ENCODE measurements at regions not wholly inside any gene's neighbourhood (a gene's known extent, or its start where the extent isn't known, plus 50 kb on each side); places are given as distances from the start of the nearest gene placed in this dataset.
"Not testable (repeated sequence)": the region's sequence is repeated elsewhere in the genome, so short reads cannot be mapped to it uniquely, and the experiment has no call there.

- DNase-seq (ENCODE audit: low read depth): not testable (repeated sequence)
These were observed 85.4 kb upstream of the TMEM170B start for GRCh38 chr6:11452106-11452505.

GRCh38 chr6:11450037-11450436 lies 87.5 kb upstream of the TMEM170B start:
- no peak for DNase-seq (ENCODE audit: low read depth)

GRCh38 chr6:11449408-11449807 lies 88.1 kb upstream of the TMEM170B start:
- DNase-seq (ENCODE audit: low read depth): no peak

GRCh38 chr6:11448038-11448437 lies 89.5 kb upstream of the TMEM170B start:
- no peak for DNase-seq (ENCODE audit: low read depth)

GRCh38 chr6:11447265-11447664 lies 90.3 kb upstream of the TMEM170B start:
- no peak for DNase-seq (ENCODE audit: low read depth)

GRCh38 chr6:11445146-11445545 lies 92.4 kb upstream of the TMEM170B start:
- DNase-seq (ENCODE audit: low read depth): no peak

- not testable (repeated sequence) for DNase-seq (ENCODE audit: low read depth)
These were observed 94.4 kb upstream of the TMEM170B start for GRCh38 chr6:11443125-11443524.

GRCh38 chr6:11442495-11442894 lies 95.1 kb upstream of the TMEM170B start:
- no peak for DNase-seq (ENCODE audit: low read depth)

- DNase-seq (ENCODE audit: low read depth): no peak
These were observed 97.7 kb upstream of the TMEM170B start for GRCh38 chr6:11439876-11440275.

- no peak for DNase-seq (ENCODE audit: low read depth)
These were observed 98.5 kb upstream of the TMEM170B start for GRCh38 chr6:11439017-11439420.

GRCh38 chr6:11437824-11438459 lies 99.6 kb upstream of the TMEM170B start:
- DNase-seq (ENCODE audit: low read depth): no peak

GRCh38 chr6:11436508-11437096 lies 100.9 kb upstream of the TMEM170B start:
- no peak for DNase-seq (ENCODE audit: low read depth)

GRCh38 chr6:11434565-11435326 lies 102.8 kb upstream of the TMEM170B start:
- peak; percentile 68 for DNase-seq (ENCODE audit: low read depth)

- DNase-seq (ENCODE audit: low read depth): no peak
These were observed 103.7 kb upstream of the TMEM170B start for GRCh38 chr6:11433860-11434259.

- DNase-seq (ENCODE audit: low read depth): no peak
These were observed 104.7 kb upstream of the TMEM170B start for GRCh38 chr6:11432713-11433450.

- no peak for DNase-seq (ENCODE audit: low read depth)
These were observed 105.5 kb upstream of the TMEM170B start for GRCh38 chr6:11432091-11432490.

- DNase-seq (ENCODE audit: low read depth): no peak
These were observed 106.1 kb upstream of the TMEM170B start for GRCh38 chr6:11431455-11431937.

- DNase-seq (ENCODE audit: low read depth): no peak
These were observed 107.5 kb upstream of the TMEM170B start for GRCh38 chr6:11430036-11430435.

GRCh38 chr6:11429577-11429976 lies 108.0 kb upstream of the TMEM170B start:
- no peak for DNase-seq (ENCODE audit: low read depth)

- no peak for DNase-seq (ENCODE audit: low read depth)
These were observed 108.7 kb upstream of the TMEM170B start for GRCh38 chr6:11428895-11429294.

GRCh38 chr6:11428371-11428770 lies 109.2 kb upstream of the TMEM170B start:
- no peak for DNase-seq (ENCODE audit: low read depth)

GRCh38 chr6:11427723-11428245 lies 109.8 kb upstream of the TMEM170B start:
- DNase-seq (ENCODE audit: low read depth): no peak

All from fibroblast of the conjunctiva (primary cell).